HFFc6 (cell line): ENCODE measurements at regions not wholly inside any gene's neighbourhood (a gene's known extent, or its start where the extent isn't known, plus 50 kb on each side); places are given as distances from the start of the nearest gene placed in this dataset.

Experiments used
- DNase-seq: peaks from one replicate; pipeline ENCODE4 v3.0.0-alpha.2; 2018
- H3K27ac Mint-ChIP-seq: 2 replicates; pipeline ENCODE4 v1.8.0; 2020; ENCODE audit warnings: mild to moderate bottlenecking, mixed read lengths
- H3K27me3 Mint-ChIP-seq: 2 replicates; pipeline ENCODE4 v1.8.0; 2021; ENCODE audit warnings: mild to moderate bottlenecking, moderate library complexity, mixed read lengths; ENCODE audit not compliant: insufficient read depth
- H3K36me3 Mint-ChIP-seq: 2 replicates; pipeline ENCODE4 v1.8.0; 2021; ENCODE audit warnings: low read depth, mixed read lengths
- H3K4me1 Mint-ChIP-seq: 2 replicates; pipeline ENCODE4 v1.8.0; 2020; ENCODE audit warnings: low read depth, mixed read lengths
- H3K4me3 Mint-ChIP-seq: 2 replicates; pipeline ENCODE4 v1.8.0; 2020; ENCODE audit warnings: mild to moderate bottlenecking, moderate library complexity, mixed read lengths
- H3K9me3 Mint-ChIP-seq: 2 replicates; pipeline ENCODE4 v1.8.0; 2020; ENCODE audit warnings: mild to moderate bottlenecking, mixed read lengths
- TF ChIP-seq, protein P1 (sequence below): fragments of 200-600 bp; sonication (generic); IDR thresholded peaks from 2 replicates; pipeline ENCODE4 v1.5.0; 2021; ENCODE audit warnings: antibody characterized with exemption, mild to moderate bottlenecking

DNA sequence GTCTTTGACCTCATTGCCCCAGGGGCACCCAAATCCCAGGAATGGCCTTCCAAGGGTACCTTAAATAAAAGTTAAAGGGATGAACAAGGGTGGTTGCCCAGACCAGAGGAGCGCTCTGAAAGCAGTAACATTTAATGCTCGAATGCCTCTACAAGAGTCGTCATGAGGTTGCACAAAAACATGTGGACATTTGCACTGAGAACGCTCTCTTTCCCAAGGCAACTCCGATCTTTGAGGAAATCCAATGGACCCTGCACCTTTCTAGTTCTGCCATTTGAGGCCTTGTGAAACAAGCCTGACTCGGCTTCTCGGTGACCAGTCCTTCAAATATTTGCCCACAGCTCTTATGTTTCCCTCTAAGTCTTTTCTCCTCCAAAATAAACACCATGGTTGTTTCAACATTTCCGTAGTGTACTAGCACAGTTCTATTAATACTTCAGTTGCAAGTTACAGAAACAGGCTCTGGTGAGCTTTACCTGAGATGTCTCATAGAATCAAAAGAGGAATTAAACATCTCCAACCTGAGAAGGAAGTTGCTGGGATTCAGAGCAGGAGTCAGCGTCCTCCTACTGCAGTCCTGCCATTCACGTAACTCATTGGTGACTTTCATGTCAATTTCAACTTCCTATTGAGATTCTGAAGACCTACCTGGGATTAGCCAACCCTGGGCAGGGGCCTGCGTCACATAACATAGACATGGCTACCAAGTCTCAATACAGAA, 168.8 kb upstream of the RAI14 start:
- no peaks in the 10 kb centered on the region; the same call in 1 of the 2 replicates for H3K36me3 Mint-ChIP-seq
- H3K4me3 Mint-ChIP-seq = peak overlapping the region; percentile 69
- DNase-seq = peak; percentile 88
- no peaks in the 10 kb centered on the region; the same call in 1 of the 2 replicates for H3K27me3 Mint-ChIP-seq
- peak overlapping the region; percentile 85 for H3K27ac Mint-ChIP-seq
- H3K9me3 Mint-ChIP-seq = no peaks in the 10 kb centered on the region; the same call in 1 of the 2 replicates
- TF ChIP-seq, protein P1, sequence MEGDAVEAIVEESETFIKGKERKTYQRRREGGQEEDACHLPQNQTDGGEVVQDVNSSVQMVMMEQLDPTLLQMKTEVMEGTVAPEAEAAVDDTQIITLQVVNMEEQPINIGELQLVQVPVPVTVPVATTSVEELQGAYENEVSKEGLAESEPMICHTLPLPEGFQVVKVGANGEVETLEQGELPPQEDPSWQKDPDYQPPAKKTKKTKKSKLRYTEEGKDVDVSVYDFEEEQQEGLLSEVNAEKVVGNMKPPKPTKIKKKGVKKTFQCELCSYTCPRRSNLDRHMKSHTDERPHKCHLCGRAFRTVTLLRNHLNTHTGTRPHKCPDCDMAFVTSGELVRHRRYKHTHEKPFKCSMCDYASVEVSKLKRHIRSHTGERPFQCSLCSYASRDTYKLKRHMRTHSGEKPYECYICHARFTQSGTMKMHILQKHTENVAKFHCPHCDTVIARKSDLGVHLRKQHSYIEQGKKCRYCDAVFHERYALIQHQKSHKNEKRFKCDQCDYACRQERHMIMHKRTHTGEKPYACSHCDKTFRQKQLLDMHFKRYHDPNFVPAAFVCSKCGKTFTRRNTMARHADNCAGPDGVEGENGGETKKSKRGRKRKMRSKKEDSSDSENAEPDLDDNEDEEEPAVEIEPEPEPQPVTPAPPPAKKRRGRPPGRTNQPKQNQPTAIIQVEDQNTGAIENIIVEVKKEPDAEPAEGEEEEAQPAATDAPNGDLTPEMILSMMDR = no peak; the same call in 1 of the 2 replicates
- H3K4me1 Mint-ChIP-seq = peaks cover 81% of the 10 kb centered on the region

DNA sequence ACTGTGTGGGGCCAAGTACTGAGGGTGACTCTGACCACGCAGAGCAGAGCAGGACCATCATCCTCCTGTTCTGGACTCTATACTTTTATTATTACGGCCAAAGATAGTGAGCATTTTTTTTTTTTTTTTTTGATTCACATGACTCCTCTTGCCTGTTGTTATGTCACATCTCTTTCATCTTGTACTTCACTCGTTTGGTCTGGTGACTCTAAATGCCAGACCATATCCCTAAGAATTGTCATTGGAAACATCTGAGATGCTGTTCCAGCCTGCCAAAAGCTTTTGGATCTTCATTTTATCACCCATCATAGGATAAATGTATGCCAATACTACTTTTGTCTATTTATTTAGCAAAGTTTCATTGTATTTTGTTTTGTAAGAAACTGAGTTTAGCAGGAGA, 168.2 kb upstream of the RAI14 start:
- H3K36me3 Mint-ChIP-seq = peaks cover 1% of the 10 kb centered on the region; the same call in 1 of the 2 replicates
- H3K27me3 Mint-ChIP-seq = no peaks in the 10 kb centered on the region; the same call in 1 of the 2 replicates
- peak overlapping the region; percentile 85 for H3K27ac Mint-ChIP-seq
- peak overlapping the region; percentile 69 for H3K4me3 Mint-ChIP-seq
- TF ChIP-seq, protein P1 = no peak
- H3K9me3 Mint-ChIP-seq = no peaks in the 10 kb centered on the region
- no peak for DNase-seq
- H3K4me1 Mint-ChIP-seq = peaks cover 82% of the 10 kb centered on the region

- H3K9me3 Mint-ChIP-seq = peaks cover 5% of the 10 kb centered on the region; the same call in 1 of the 2 replicates
Observed at GRCh38 chr5:34488984-34489383, 167.1 kb upstream of the RAI14 start.

DNA sequence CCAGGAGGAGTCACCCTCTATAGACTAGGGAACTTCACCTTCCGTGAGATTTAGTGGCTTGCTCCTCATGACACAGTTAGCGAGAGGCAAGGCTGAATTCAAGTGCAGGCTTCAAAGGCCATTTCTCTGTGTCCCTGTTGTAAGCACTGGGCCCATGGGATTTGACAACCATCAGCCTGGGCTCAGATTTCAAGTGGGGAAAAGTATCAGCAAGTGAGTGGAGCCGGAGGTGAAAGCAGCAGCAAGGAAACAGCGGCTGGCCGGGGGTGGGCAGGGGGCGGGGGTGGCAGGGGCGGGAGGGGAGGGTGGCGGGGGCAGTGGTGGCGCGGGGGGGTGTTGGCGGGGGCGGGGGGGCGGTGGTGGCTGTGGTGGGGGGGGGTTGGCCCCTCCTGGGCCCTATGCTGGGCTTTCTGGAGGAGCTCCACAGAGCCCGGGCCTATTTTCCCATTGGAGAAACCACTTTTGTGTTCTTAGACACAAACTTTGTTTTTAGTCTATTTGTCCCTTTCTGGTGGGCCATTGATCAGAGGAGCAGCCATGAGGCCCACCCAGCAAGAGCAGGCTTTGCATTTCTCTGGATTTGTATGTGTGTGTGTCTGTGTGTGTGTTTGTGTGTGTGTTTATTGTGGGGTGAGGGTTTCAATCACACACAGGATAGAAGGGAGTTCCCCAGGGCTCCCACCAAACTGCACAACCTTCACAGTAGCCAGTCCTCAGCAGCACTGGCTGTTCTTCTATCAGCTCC, 165.4 kb upstream of the RAI14 start:
- Mint-ChIP-seq H3K4me1 (peaks cover 80% of the 10 kb centered on the region), H3K36me3 (peaks cover 18% of the 10 kb centered on the region), H3K9me3 (peaks cover 16% of the 10 kb centered on the region), H3K27me3 (no peaks in the 10 kb centered on the region; the same call in 1 of the 2 replicates), H3K27ac (peak overlapping the region; percentile 78), H3K4me3 (peak overlapping the region; percentile 24; the same call in 1 of the 2 replicates)
- no peak for DNase-seq
- TF ChIP-seq, protein P1 = no peak

More at GRCh38 chr5:34488984-34489383, 167.1 kb upstream of the RAI14 start:
- DNase-seq = no peak
- Mint-ChIP-seq H3K27me3 (no peaks in the 10 kb centered on the region; the same call in 1 of the 2 replicates), H3K4me3 (no peak overlapping the region), H3K27ac (peak overlapping the region; percentile 65), H3K4me1 (peaks cover 84% of the 10 kb centered on the region), H3K36me3 (peaks cover 9% of the 10 kb centered on the region; the same call in 1 of the 2 replicates)
- TF ChIP-seq, protein P1 = no peak

DNA sequence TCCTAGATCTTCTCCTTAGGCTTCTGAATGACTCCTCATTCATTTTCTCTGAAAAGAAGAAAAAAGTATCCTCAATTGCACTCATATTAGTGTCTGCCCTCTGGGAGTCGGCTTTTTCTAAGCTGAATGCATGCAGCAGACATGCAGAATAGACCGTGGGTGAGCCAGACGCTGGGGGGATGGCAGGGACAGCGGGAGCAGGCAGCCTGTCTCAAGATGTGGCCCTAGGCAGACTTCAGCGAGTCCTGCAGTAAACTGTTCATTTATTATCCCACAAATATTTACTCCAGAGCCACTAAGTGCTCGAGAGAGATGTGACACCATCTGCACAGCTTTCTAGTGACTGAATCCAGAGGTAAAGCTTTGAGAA, 164.9 kb upstream of the RAI14 start:
- peak; percentile 65 for DNase-seq
- H3K27ac Mint-ChIP-seq = peak overlapping the region; percentile 78
- peaks cover 74% of the 10 kb centered on the region for H3K4me1 Mint-ChIP-seq
- H3K36me3 Mint-ChIP-seq = peaks cover 18% of the 10 kb centered on the region
- TF ChIP-seq, protein P1 = no peak
- H3K9me3 Mint-ChIP-seq = peaks cover 16% of the 10 kb centered on the region
- peak overlapping the region; percentile 24; the same call in 1 of the 2 replicates for H3K4me3 Mint-ChIP-seq
- H3K27me3 Mint-ChIP-seq = no peaks in the 10 kb centered on the region; the same call in 1 of the 2 replicates
